H9 (cell line): ENCODE measurements at regions not wholly inside any gene's neighbourhood (a gene's known extent, or its start where the extent isn't known, plus 50 kb on each side); places are given as distances from the start of the nearest gene placed in this dataset.
A peak's percentile ranks its signal among the peaks of the same experiment; 100 is the strongest.

Source experiments
- DNase-seq: peaks from one replicate; pipeline ENCODE4 v3.0.0-alpha.2; 2017
- H2AFZ ChIP-seq: one replicate; pipeline ENCODE4 v1.6.1; 2013; ENCODE audit warnings: mild to moderate bottlenecking, low read length, control low read depth, moderate library complexity
- H2AK5ac ChIP-seq: 2 replicates; pipeline ENCODE4 v1.6.1; 2013; ENCODE audit warnings: low read length, control low read depth, mixed read lengths; ENCODE audit not compliant: insufficient read length
- H2BK120ac ChIP-seq: one replicate; pipeline ENCODE4 v1.6.1; 2013; ENCODE audit warnings: low read depth, mild to moderate bottlenecking, low read length, control low read depth, inconsistent platforms; ENCODE audit not compliant: poor library complexity, severe bottlenecking
- H2BK12ac ChIP-seq: 2 replicates; pipeline ENCODE4 v1.6.1; 2013; ENCODE audit warnings: low read length, control low read depth, mixed read lengths, low read depth; ENCODE audit not compliant: insufficient read length
- H2BK15ac ChIP-seq: 2 replicates; pipeline ENCODE4 v1.6.1; 2013; ENCODE audit warnings: low read depth, low read length, control low read depth
- H2BK20ac ChIP-seq: one replicate; pipeline ENCODE4 v1.6.1; 2013; ENCODE audit warnings: low read depth, mild to moderate bottlenecking, low read length, control low read depth, inconsistent platforms; ENCODE audit not compliant: poor library complexity, severe bottlenecking
- H2BK5ac ChIP-seq: 2 replicates; pipeline ENCODE4 v1.6.1; 2013; ENCODE audit warnings: low read length, control low read depth, mixed read lengths; ENCODE audit not compliant: insufficient read length
- H3K14ac ChIP-seq: 2 replicates; pipeline ENCODE4 v1.6.1; 2013; ENCODE audit warnings: low read length, control low read depth; ENCODE audit not compliant: insufficient read depth
- H3K18ac ChIP-seq: 2 replicates; pipeline ENCODE4 v1.6.1; 2013; ENCODE audit warnings: low read depth, mild to moderate bottlenecking, mixed read lengths, low read length, control low read depth; ENCODE audit not compliant: insufficient read length
- H3K23ac ChIP-seq: 2 replicates; pipeline ENCODE4 v1.6.1; 2013; ENCODE audit warnings: low read length, control low read depth, mixed read lengths, low read depth; ENCODE audit not compliant: insufficient read length
- H3K23me2 ChIP-seq: 2 replicates; pipeline ENCODE4 v1.6.1; 2013; ENCODE audit warnings: low read depth, mild to moderate bottlenecking, mixed read lengths, low read length, control low read depth; ENCODE audit not compliant: insufficient read length, poor library complexity, severe bottlenecking
- H3K27ac ChIP-seq: 2 replicates; pipeline ENCODE4 v1.5.1; 2013; ENCODE audit warnings: low read length, control low read depth, mixed read lengths, low read depth; ENCODE audit not compliant: insufficient read length
- H3K27me3 ChIP-seq: 2 replicates; pipeline ENCODE4 v1.6.1; 2013; ENCODE audit warnings: low read length, control low read depth, inconsistent platforms; ENCODE audit not compliant: insufficient read depth
- H3K4ac ChIP-seq: 2 replicates; pipeline ENCODE4 v1.6.1; 2013; ENCODE audit warnings: low read depth, mild to moderate bottlenecking, control low read depth, inconsistent platforms, low read length, moderate library complexity
- H3K4me1 ChIP-seq: 2 replicates; pipeline ENCODE4 v1.6.1; 2013; ENCODE audit warnings: low read length, control low read depth, inconsistent platforms; ENCODE audit not compliant: insufficient read depth
- H3K4me2 ChIP-seq: 2 replicates; pipeline ENCODE4 v1.6.1; 2013; ENCODE audit warnings: low read length, control low read depth, mixed read lengths; ENCODE audit not compliant: insufficient read length, insufficient read depth
- H3K56ac ChIP-seq: 2 replicates; pipeline ENCODE4 v1.6.1; 2013; ENCODE audit warnings: low read depth, mild to moderate bottlenecking, mixed read lengths, low read length, control low read depth; ENCODE audit not compliant: insufficient read length
- H3K79me1 ChIP-seq: 2 replicates; pipeline ENCODE4 v1.6.1; 2013; ENCODE audit warnings: low read depth, mild to moderate bottlenecking, moderate library complexity, low read length, control low read depth, inconsistent platforms; ENCODE audit not compliant: insufficient read depth, poor library complexity, severe bottlenecking
- H3K79me2 ChIP-seq: 2 replicates; pipeline ENCODE4 v1.6.1; 2013; ENCODE audit warnings: low read length, control low read depth, inconsistent platforms; ENCODE audit not compliant: insufficient read depth
- H3K9ac ChIP-seq: 2 replicates; pipeline ENCODE4 v1.6.1; 2013; ENCODE audit warnings: low read length, control low read depth, mixed read lengths; ENCODE audit not compliant: insufficient read length; ENCODE audit errors: extremely low read depth
- H3K9me3 ChIP-seq: one replicate; pipeline ENCODE4 v1.6.1; 2013; ENCODE audit warnings: low read depth, low read length, inconsistent platforms; ENCODE audit not compliant: control insufficient read depth
- H3T11ph ChIP-seq: one replicate; pipeline ENCODE4 v1.6.1; 2013; ENCODE audit warnings: mild to moderate bottlenecking, low read length, control low read depth, inconsistent platforms
- H4K20me1 ChIP-seq: one replicate; pipeline ENCODE4 v1.6.1; 2013; ENCODE audit not compliant: control insufficient read depth, insufficient read length, insufficient read depth
- H4K5ac ChIP-seq: 2 replicates; pipeline ENCODE4 v1.6.1; 2013; ENCODE audit warnings: low read depth, mild to moderate bottlenecking, mixed read lengths, low read length, control low read depth; ENCODE audit not compliant: insufficient read length
- H4K8ac ChIP-seq: replicated peaks from 2 replicates; pipeline ENCODE4 v1.6.1; 2013; ENCODE audit warnings: low read length, control low read depth, mixed read lengths, low read depth; ENCODE audit not compliant: insufficient read length
- H4K91ac ChIP-seq: 2 replicates; pipeline ENCODE4 v1.6.1; 2013; ENCODE audit warnings: low read depth, mild to moderate bottlenecking, moderate library complexity, mixed read lengths, low read length, control low read depth; ENCODE audit not compliant: insufficient read length
- H3K27ac Mint-ChIP-seq, 3 experiments: 2 replicates in 2 of 3; 3 replicates in 1 of 3; pipeline ENCODE4 v1.8.0; 2020 to 2021; ENCODE audit warnings: mixed read lengths in 3 of 3, mild to moderate bottlenecking in 1 of 3, moderate library complexity in 1 of 3
- H3K27me3 Mint-ChIP-seq: 2 replicates; pipeline ENCODE4 v1.8.0; 2021; ENCODE audit warnings: low read depth, mild to moderate bottlenecking, moderate library complexity, mixed read lengths
- H3K36me3 Mint-ChIP-seq, 3 experiments: 2 replicates in 2 of 3; 3 replicates in 1 of 3; pipeline ENCODE4 v1.8.0; 2020 to 2021; ENCODE audit warnings: low read depth in 3 of 3, mixed read lengths in 3 of 3; ENCODE audit not compliant: insufficient read depth in 1 of 3
- H3K4me1 Mint-ChIP-seq, 2 experiments: 2 replicates each; pipeline ENCODE4 v1.8.0; 2020; ENCODE audit warnings: mixed read lengths in 2 of 2
- H3K4me3 Mint-ChIP-seq, 2 experiments: 2 replicates in 1 of 2; 3 replicates in 1 of 2; pipeline ENCODE4 v1.8.0; 2020 to 2021; ENCODE audit warnings: mild to moderate bottlenecking in 2 of 2, mixed read lengths in 2 of 2, moderate library complexity in 1 of 2
- H3K9me3 Mint-ChIP-seq, 2 experiments: 2 replicates in 1 of 2; 3 replicates in 1 of 2; pipeline ENCODE4 v1.8.0; 2020; ENCODE audit warnings: mild to moderate bottlenecking in 2 of 2, mixed read lengths in 2 of 2, moderate library complexity in 1 of 2
- WGBS: extraction: QIAGEN DNeasy Blood & Tissue Kit; methylation state at CpG from one replicate; pipeline ENCODE4 v1.1.7; 2013; ENCODE audit warnings: missing lambda C conversion rate, low lambda C conversion rate, mixed read lengths; ENCODE audit not compliant: insufficient read length; ENCODE audit errors: extremely low coverage; 5-methylcytosine and 5-hydroxymethylcytosine counted together
- TF ChIP-seq, protein P1 (sequence below): fragments of 200-600 bp; sonication (generic); conservative IDR thresholded peaks from 3 replicates; pipeline ENCODE4 v1.8.0; 2021; ENCODE audit warnings: antibody characterized with exemption, mild to moderate bottlenecking

DNA sequence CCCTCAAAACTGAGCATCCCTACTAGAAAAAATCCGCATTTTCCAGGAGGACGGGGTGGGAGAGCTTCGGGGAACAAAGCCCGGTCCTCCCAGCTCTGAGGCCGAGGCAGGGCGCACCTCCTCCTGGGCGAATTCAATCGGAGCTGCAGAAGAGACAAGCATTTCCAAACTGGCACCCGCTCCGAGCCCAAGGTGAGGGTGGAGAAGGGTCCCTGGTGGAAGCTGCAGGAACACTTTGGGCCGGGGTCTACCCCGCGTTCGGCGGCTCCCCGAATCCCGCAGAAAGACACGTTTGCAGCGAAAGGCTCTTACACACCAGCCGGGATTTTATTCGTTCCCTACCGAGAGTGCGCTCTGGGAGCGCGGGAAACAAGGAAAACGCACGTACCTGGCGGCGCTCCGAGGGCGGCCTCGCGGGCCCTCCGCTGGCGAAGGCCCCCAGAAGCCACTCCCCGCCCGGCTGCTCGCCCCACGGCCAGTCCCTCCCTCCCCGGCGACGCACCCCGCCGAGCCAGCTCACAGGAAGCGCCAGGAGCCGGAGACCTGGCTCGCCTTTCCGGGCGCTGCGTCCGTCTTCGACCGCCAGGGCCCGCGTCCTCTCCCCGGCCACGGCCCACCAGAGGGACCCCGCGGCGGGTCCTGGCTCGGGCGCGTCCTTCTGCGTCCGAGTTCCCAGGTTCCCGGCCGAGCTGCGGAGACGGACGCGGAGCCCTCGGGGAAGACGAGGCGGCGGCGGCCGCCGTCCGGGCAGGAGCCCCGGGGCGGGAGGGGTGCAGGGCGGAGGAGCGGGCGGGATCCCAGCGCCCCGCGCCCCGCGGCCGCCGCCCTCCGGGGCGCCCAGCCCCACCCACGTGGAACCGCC, 49.8 kb upstream of the BAHCC1 start:
- H3K23me2 ChIP-seq, result peaks cover 24% of the 10 kb centered on the region
- H3K27me3 ChIP-seq, result peaks cover 49% of the 10 kb centered on the region
- H3K23ac ChIP-seq, result no peak overlapping the region
- no peaks in the 10 kb centered on the region for H4K20me1 ChIP-seq
- H3K27ac Mint-ChIP-seq, result peak overlapping the region in 2 of 3 experiments; percentile 44 to 62; a peak in 3 of 7 replicates
- peak overlapping the region; percentile 25; the same call in 1 of the 2 replicates for H3K4ac ChIP-seq
- peak overlapping the region; percentile 71 for H2BK120ac ChIP-seq
- no peaks in the 10 kb centered on the region for H3K79me1 ChIP-seq
- H3T11ph ChIP-seq, result no peak overlapping the region
- peak overlapping the region; percentile 88; the same call in 1 of the 2 replicates for H3K14ac ChIP-seq
- H2BK20ac ChIP-seq, result no peak overlapping the region
- H2BK5ac ChIP-seq, result no peak overlapping the region
- H3K4me1 Mint-ChIP-seq, result peaks cover 21 to 33% of the 10 kb centered on the region in 2 experiments
- H4K91ac ChIP-seq, result no peak overlapping the region
- no CpG with 5 or more reads among the region's 95 CpGs for WGBS
- no peaks in the 10 kb centered on the region for H3K36me3 Mint-ChIP-seq
- H3K4me3 Mint-ChIP-seq, result peak overlapping the region; percentile 78 to 86
- peaks cover 88% of the 10 kb centered on the region for H3K27me3 Mint-ChIP-seq
- peak; percentile 87 for DNase-seq
- H3K79me2 ChIP-seq, result no peaks in the 10 kb centered on the region
- peak overlapping the region; percentile 78 for H3K4me2 ChIP-seq
- H3K9ac ChIP-seq, result peak overlapping the region; percentile 49
- TF ChIP-seq, protein P1, sequence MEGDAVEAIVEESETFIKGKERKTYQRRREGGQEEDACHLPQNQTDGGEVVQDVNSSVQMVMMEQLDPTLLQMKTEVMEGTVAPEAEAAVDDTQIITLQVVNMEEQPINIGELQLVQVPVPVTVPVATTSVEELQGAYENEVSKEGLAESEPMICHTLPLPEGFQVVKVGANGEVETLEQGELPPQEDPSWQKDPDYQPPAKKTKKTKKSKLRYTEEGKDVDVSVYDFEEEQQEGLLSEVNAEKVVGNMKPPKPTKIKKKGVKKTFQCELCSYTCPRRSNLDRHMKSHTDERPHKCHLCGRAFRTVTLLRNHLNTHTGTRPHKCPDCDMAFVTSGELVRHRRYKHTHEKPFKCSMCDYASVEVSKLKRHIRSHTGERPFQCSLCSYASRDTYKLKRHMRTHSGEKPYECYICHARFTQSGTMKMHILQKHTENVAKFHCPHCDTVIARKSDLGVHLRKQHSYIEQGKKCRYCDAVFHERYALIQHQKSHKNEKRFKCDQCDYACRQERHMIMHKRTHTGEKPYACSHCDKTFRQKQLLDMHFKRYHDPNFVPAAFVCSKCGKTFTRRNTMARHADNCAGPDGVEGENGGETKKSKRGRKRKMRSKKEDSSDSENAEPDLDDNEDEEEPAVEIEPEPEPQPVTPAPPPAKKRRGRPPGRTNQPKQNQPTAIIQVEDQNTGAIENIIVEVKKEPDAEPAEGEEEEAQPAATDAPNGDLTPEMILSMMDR, result peak; percentile 42; the same call in 2 of the 3 replicates
- H3K9me3 Mint-ChIP-seq, result no peaks in the 10 kb centered on the region
- H4K8ac ChIP-seq, result no peak overlapping the region
- peak overlapping the region; percentile 65 for H3K18ac ChIP-seq
- no peak overlapping the region for H2AK5ac ChIP-seq
- H3K56ac ChIP-seq, result no peak overlapping the region
- H4K5ac ChIP-seq, result no peak overlapping the region
- no peak overlapping the region for H2BK12ac ChIP-seq
- H3K4me1 ChIP-seq, result no peaks in the 10 kb centered on the region
- no peaks in the 10 kb centered on the region for H3K9me3 ChIP-seq
- no peak overlapping the region for H2AFZ ChIP-seq
- no peak overlapping the region for H2BK15ac ChIP-seq
- H3K27ac ChIP-seq, result no peak overlapping the region
